Skeletal muscle satellite cell (primary cell): ENCODE measurements at regions not wholly inside any gene's neighbourhood (a gene's known extent, or its start where the extent isn't known, plus 50 kb on each side); places are given as distances from the start of the nearest gene placed in this dataset.

ENCODE experiments used
- H3K27me3 ChIP-seq: 2 replicates; pipeline ENCODE4 v1.7.0; 2013; ENCODE audit warnings: low read length; ENCODE audit not compliant: control insufficient read depth, insufficient read depth
- H3K36me3 ChIP-seq: 2 replicates; pipeline ENCODE4 v1.7.0; 2013; ENCODE audit warnings: mild to moderate bottlenecking, control low read depth, low read length; ENCODE audit not compliant: insufficient read depth
- H3K4me1 ChIP-seq: 2 replicates; pipeline ENCODE4 v1.7.0; 2013; ENCODE audit warnings: low read length; ENCODE audit not compliant: control insufficient read depth, insufficient read depth
- H3K4me2 ChIP-seq: 2 replicates; pipeline ENCODE4 v1.7.0; 2013; ENCODE audit warnings: mild to moderate bottlenecking, low read length
- H3K4me3 ChIP-seq: 2 replicates; pipeline ENCODE4 v1.7.0; 2013; ENCODE audit warnings: low read length
- H3K9ac ChIP-seq: 2 replicates; pipeline ENCODE4 v1.7.0; 2013; ENCODE audit warnings: mild to moderate bottlenecking, low read depth, low read length, moderate library complexity
- H3K9me3 ChIP-seq: replicated peaks from 2 replicates; pipeline ENCODE4 v1.7.0; 2013; ENCODE audit warnings: mild to moderate bottlenecking, control low read depth, low read length

GRCh38 chr14:45715946-45716345 is 462.9 kb upstream of the MIS18BP1 start:
- H3K4me1 ChIP-seq: no peaks in the 10 kb centered on the region
- no peaks in the 10 kb centered on the region for H3K9me3 ChIP-seq
- H3K9ac ChIP-seq: no peak overlapping the region
- no peak overlapping the region for H3K4me3 ChIP-seq
- no peaks in the 10 kb centered on the region for H3K27me3 ChIP-seq
- H3K36me3 ChIP-seq: no peaks in the 10 kb centered on the region
- H3K4me2 ChIP-seq: no peak overlapping the region

- Histone ChIP-seq H3K9ac (no peak overlapping the region), H3K4me2 (no peak overlapping the region), H3K36me3 (no peaks in the 10 kb centered on the region), H3K4me1 (no peaks in the 10 kb centered on the region), H3K9me3 (no peaks in the 10 kb centered on the region), H3K4me3 (no peak overlapping the region), H3K27me3 (no peaks in the 10 kb centered on the region)
These were observed 456.5 kb upstream of the MIS18BP1 start for GRCh38 chr14:45709541-45709940.

GRCh38 chr14:45705940-45706534 is 453.0 kb upstream of the MIS18BP1 start:
- Histone ChIP-seq H3K36me3 (no peaks in the 10 kb centered on the region), H3K9me3 (no peaks in the 10 kb centered on the region), H3K27me3 (no peaks in the 10 kb centered on the region), H3K9ac (no peak overlapping the region), H3K4me1 (no peaks in the 10 kb centered on the region), H3K4me3 (no peak overlapping the region), H3K4me2 (no peak overlapping the region)

GRCh38 chr14:45699471-45699870 is 446.5 kb upstream of the MIS18BP1 start:
- Histone ChIP-seq H3K4me2 (no peak overlapping the region), H3K4me3 (no peak overlapping the region), H3K4me1 (no peaks in the 10 kb centered on the region), H3K9ac (no peak overlapping the region), H3K27me3 (no peaks in the 10 kb centered on the region), H3K9me3 (no peaks in the 10 kb centered on the region), H3K36me3 (no peaks in the 10 kb centered on the region)

GRCh38 chr14:45698462-45699134 is 445.6 kb upstream of the MIS18BP1 start:
- Histone ChIP-seq H3K4me1 (no peaks in the 10 kb centered on the region), H3K4me3 (no peak overlapping the region), H3K9me3 (no peaks in the 10 kb centered on the region), H3K9ac (no peak overlapping the region), H3K27me3 (no peaks in the 10 kb centered on the region), H3K4me2 (no peak overlapping the region), H3K36me3 (no peaks in the 10 kb centered on the region)

GRCh38 chr14:45686771-45687170 is 433.8 kb upstream of the MIS18BP1 start:
- Histone ChIP-seq H3K27me3 (no peaks in the 10 kb centered on the region), H3K36me3 (no peaks in the 10 kb centered on the region), H3K4me2 (peak overlapping the region; percentile 60), H3K9ac (peak overlapping the region; percentile 64), H3K4me1 (peaks cover 17% of the 10 kb centered on the region), H3K4me3 (peak overlapping the region; percentile 22), H3K9me3 (no peaks in the 10 kb centered on the region)

GRCh38 chr14:45680531-45680930 is 427.5 kb upstream of the MIS18BP1 start:
- Histone ChIP-seq H3K36me3 (no peaks in the 10 kb centered on the region), H3K4me3 (peak overlapping the region; percentile 9), H3K4me2 (peak overlapping the region; percentile 69), H3K4me1 (peaks cover 30% of the 10 kb centered on the region), H3K9me3 (no peaks in the 10 kb centered on the region), H3K27me3 (no peaks in the 10 kb centered on the region), H3K9ac (peak overlapping the region; percentile 69)

- peak overlapping the region; percentile 69 for H3K9ac ChIP-seq
- H3K4me3 ChIP-seq: no peak overlapping the region
These were observed 426.9 kb upstream of the MIS18BP1 start for GRCh38 chr14:45679853-45680252.

GRCh38 chr14:45678163-45678562 is 425.2 kb upstream of the MIS18BP1 start:
- H3K27me3 ChIP-seq: no peaks in the 10 kb centered on the region
- no peak overlapping the region for H3K9ac ChIP-seq
- H3K4me2 ChIP-seq: no peak overlapping the region
- H3K4me3 ChIP-seq: no peak overlapping the region
- H3K4me1 ChIP-seq: peaks cover 30% of the 10 kb centered on the region
- no peaks in the 10 kb centered on the region for H3K36me3 ChIP-seq
- H3K9me3 ChIP-seq: no peaks in the 10 kb centered on the region

More at GRCh38 chr14:45679853-45680252, 426.9 kb upstream of the MIS18BP1 start:
- no peaks in the 10 kb centered on the region for H3K27me3 ChIP-seq
- no peaks in the 10 kb centered on the region for H3K9me3 ChIP-seq
- peak overlapping the region; percentile 69 for H3K4me2 ChIP-seq
- H3K4me1 ChIP-seq: peaks cover 30% of the 10 kb centered on the region
- H3K36me3 ChIP-seq: no peaks in the 10 kb centered on the region

GRCh38 chr14:45673420-45673819 is 420.4 kb upstream of the MIS18BP1 start:
- Histone ChIP-seq H3K9me3 (no peaks in the 10 kb centered on the region), H3K9ac (no peak overlapping the region), H3K4me2 (no peak overlapping the region), H3K27me3 (no peaks in the 10 kb centered on the region), H3K4me3 (no peak overlapping the region), H3K36me3 (no peaks in the 10 kb centered on the region), H3K4me1 (no peaks in the 10 kb centered on the region)

GRCh38 chr14:45664668-45665356 is 411.8 kb upstream of the MIS18BP1 start:
- H3K4me1 ChIP-seq: no peaks in the 10 kb centered on the region
- H3K9me3 ChIP-seq: no peaks in the 10 kb centered on the region
- H3K36me3 ChIP-seq: no peaks in the 10 kb centered on the region

More at GRCh38 chr14:45664668-45665356, 411.8 kb upstream of the MIS18BP1 start:
- H3K4me3 ChIP-seq: no peak overlapping the region
- no peak overlapping the region for H3K9ac ChIP-seq
- H3K4me2 ChIP-seq: no peak overlapping the region
- no peaks in the 10 kb centered on the region for H3K27me3 ChIP-seq
